ENCODE measurements at regions not wholly inside any gene's neighbourhood (a gene's known extent, or its start where the extent isn't known, plus 50 kb on each side); places are given as distances from the start of the nearest gene placed in this dataset.
"Not testable (repeated sequence)": the region's sequence is repeated elsewhere in the genome, so short reads cannot be mapped to it uniquely, and the experiment has no call there.

- not testable (repeated sequence) for H3K36me3 ChIP-seq (ENCODE audit: control insufficient read depth, insufficient read depth, low read length); H3K27me3 ChIP-seq (ENCODE audit: control insufficient read depth, insufficient read depth, low read length); H3K4me1 ChIP-seq (ENCODE audit: control insufficient read depth, insufficient read depth, low read length); H3K9me3 ChIP-seq (ENCODE audit: control insufficient read depth, low read length); H3K4me3 ChIP-seq (ENCODE audit: low read length); H3K9ac ChIP-seq (ENCODE audit: low read length)
Observed at GRCh38 chr13:99754750-99755149, 216.8 kb downstream of the ZIC5 start.

- H3K36me3 ChIP-seq (ENCODE audit: control insufficient read depth, insufficient read depth, low read length): no peaks in the 10 kb centered on the region
- no peak overlapping the region for H3K9ac ChIP-seq (ENCODE audit: low read length)
- H3K9me3 ChIP-seq (ENCODE audit: control insufficient read depth, low read length): no peaks in the 10 kb centered on the region
- no peaks in the 10 kb centered on the region for H3K27me3 ChIP-seq (ENCODE audit: control insufficient read depth, insufficient read depth, low read length)
- no peak overlapping the region for H3K4me3 ChIP-seq (ENCODE audit: low read length)
- H3K4me1 ChIP-seq (ENCODE audit: control insufficient read depth, insufficient read depth, low read length): no peaks in the 10 kb centered on the region
Observed at GRCh38 chr13:99752373-99752772, 219.2 kb downstream of the ZIC5 start.

GRCh38 chr13:99751517-99752199, 219.9 kb downstream of the ZIC5 start:
- no peak overlapping the region for H3K9ac ChIP-seq (ENCODE audit: low read length)
- H3K27me3 ChIP-seq (ENCODE audit: control insufficient read depth, insufficient read depth, low read length): no peaks in the 10 kb centered on the region
- no peak overlapping the region for H3K4me3 ChIP-seq (ENCODE audit: low read length)
- H3K36me3 ChIP-seq (ENCODE audit: control insufficient read depth, insufficient read depth, low read length): no peaks in the 10 kb centered on the region
- H3K4me1 ChIP-seq (ENCODE audit: control insufficient read depth, insufficient read depth, low read length): no peaks in the 10 kb centered on the region
- H3K9me3 ChIP-seq (ENCODE audit: control insufficient read depth, low read length): no peaks in the 10 kb centered on the region

GRCh38 chr13:99750951-99751350, 220.6 kb downstream of the ZIC5 start:
- no peaks in the 10 kb centered on the region for H3K36me3 ChIP-seq (ENCODE audit: control insufficient read depth, insufficient read depth, low read length)
- no peaks in the 10 kb centered on the region for H3K4me1 ChIP-seq (ENCODE audit: control insufficient read depth, insufficient read depth, low read length)
- no peaks in the 10 kb centered on the region for H3K9me3 ChIP-seq (ENCODE audit: control insufficient read depth, low read length)
- no peak overlapping the region for H3K4me3 ChIP-seq (ENCODE audit: low read length)
- H3K9ac ChIP-seq (ENCODE audit: low read length): no peak overlapping the region
- H3K27me3 ChIP-seq (ENCODE audit: control insufficient read depth, insufficient read depth, low read length): no peaks in the 10 kb centered on the region

- Histone ChIP-seq H3K4me1 (ENCODE audit: control insufficient read depth, insufficient read depth, low read length) (no peaks in the 10 kb centered on the region), H3K9ac (ENCODE audit: low read length) (no peak overlapping the region), H3K36me3 (ENCODE audit: control insufficient read depth, insufficient read depth, low read length) (no peaks in the 10 kb centered on the region), H3K4me3 (ENCODE audit: low read length) (no peak overlapping the region), H3K27me3 (ENCODE audit: control insufficient read depth, insufficient read depth, low read length) (no peaks in the 10 kb centered on the region), H3K9me3 (ENCODE audit: control insufficient read depth, low read length) (no peaks in the 10 kb centered on the region)
Observed at GRCh38 chr13:99749271-99750019, 222.1 kb downstream of the ZIC5 start.

GRCh38 chr13:99747403-99747710, 224.2 kb downstream of the ZIC5 start:
- no peak overlapping the region for H3K4me3 ChIP-seq (ENCODE audit: low read length)
- H3K9me3 ChIP-seq (ENCODE audit: control insufficient read depth, low read length): no peaks in the 10 kb centered on the region
- H3K36me3 ChIP-seq (ENCODE audit: control insufficient read depth, insufficient read depth, low read length): no peaks in the 10 kb centered on the region
- no peak overlapping the region for H3K9ac ChIP-seq (ENCODE audit: low read length)
- H3K27me3 ChIP-seq (ENCODE audit: control insufficient read depth, insufficient read depth, low read length): no peaks in the 10 kb centered on the region
- H3K4me1 ChIP-seq (ENCODE audit: control insufficient read depth, insufficient read depth, low read length): no peaks in the 10 kb centered on the region

GRCh38 chr13:99746637-99747402, 224.7 kb downstream of the ZIC5 start:
- Histone ChIP-seq H3K4me3 (ENCODE audit: low read length) (no peak overlapping the region), H3K27me3 (ENCODE audit: control insufficient read depth, insufficient read depth, low read length) (no peaks in the 10 kb centered on the region), H3K9me3 (ENCODE audit: control insufficient read depth, low read length) (no peaks in the 10 kb centered on the region), H3K36me3 (ENCODE audit: control insufficient read depth, insufficient read depth, low read length) (no peaks in the 10 kb centered on the region), H3K9ac (ENCODE audit: low read length) (no peak overlapping the region), H3K4me1 (ENCODE audit: control insufficient read depth, insufficient read depth, low read length) (no peaks in the 10 kb centered on the region)

GRCh38 chr13:99743094-99743493, 228.5 kb downstream of the ZIC5 start:
- no peaks in the 10 kb centered on the region for H3K27me3 ChIP-seq (ENCODE audit: control insufficient read depth, insufficient read depth, low read length)
- H3K9me3 ChIP-seq (ENCODE audit: control insufficient read depth, low read length): no peaks in the 10 kb centered on the region
- H3K4me1 ChIP-seq (ENCODE audit: control insufficient read depth, insufficient read depth, low read length): no peaks in the 10 kb centered on the region
- no peak overlapping the region for H3K4me3 ChIP-seq (ENCODE audit: low read length)
- H3K36me3 ChIP-seq (ENCODE audit: control insufficient read depth, insufficient read depth, low read length): no peaks in the 10 kb centered on the region
- H3K9ac ChIP-seq (ENCODE audit: low read length): no peak overlapping the region

- no peak overlapping the region for H3K4me3 ChIP-seq (ENCODE audit: low read length)
- no peaks in the 10 kb centered on the region for H3K4me1 ChIP-seq (ENCODE audit: control insufficient read depth, insufficient read depth, low read length)
- H3K9me3 ChIP-seq (ENCODE audit: control insufficient read depth, low read length): no peaks in the 10 kb centered on the region
- H3K36me3 ChIP-seq (ENCODE audit: control insufficient read depth, insufficient read depth, low read length): no peaks in the 10 kb centered on the region
- H3K27me3 ChIP-seq (ENCODE audit: control insufficient read depth, insufficient read depth, low read length): no peaks in the 10 kb centered on the region
- no peak overlapping the region for H3K9ac ChIP-seq (ENCODE audit: low read length)
Observed at GRCh38 chr13:99741960-99742359, 229.6 kb downstream of the ZIC5 start.

- no peak overlapping the region for H3K4me3 ChIP-seq (ENCODE audit: low read length)
- H3K4me1 ChIP-seq (ENCODE audit: control insufficient read depth, insufficient read depth, low read length): no peaks in the 10 kb centered on the region
- no peaks in the 10 kb centered on the region for H3K27me3 ChIP-seq (ENCODE audit: control insufficient read depth, insufficient read depth, low read length)
Observed at GRCh38 chr13:99740251-99740979, 231.2 kb downstream of the ZIC5 start.

GRCh38 chr13:99738626-99739025, 232.9 kb downstream of the ZIC5 start:
- Histone ChIP-seq H3K36me3 (ENCODE audit: control insufficient read depth, insufficient read depth, low read length) (no peaks in the 10 kb centered on the region), H3K27me3 (ENCODE audit: control insufficient read depth, insufficient read depth, low read length) (no peaks in the 10 kb centered on the region), H3K4me1 (ENCODE audit: control insufficient read depth, insufficient read depth, low read length) (no peaks in the 10 kb centered on the region), H3K4me3 (ENCODE audit: low read length) (no peak overlapping the region), H3K9me3 (ENCODE audit: control insufficient read depth, low read length) (no peaks in the 10 kb centered on the region), H3K9ac (ENCODE audit: low read length) (no peak overlapping the region)

More at GRCh38 chr13:99740251-99740979, 231.2 kb downstream of the ZIC5 start:
- H3K36me3 ChIP-seq (ENCODE audit: control insufficient read depth, insufficient read depth, low read length): no peaks in the 10 kb centered on the region
- H3K9ac ChIP-seq (ENCODE audit: low read length): no peak overlapping the region
- H3K9me3 ChIP-seq (ENCODE audit: control insufficient read depth, low read length): no peaks in the 10 kb centered on the region

Measured in mucosa of stomach (tissue), 1 donor.